ENCODE measurements at regions not wholly inside any gene's neighbourhood (a gene's known extent, or its start where the extent isn't known, plus 50 kb on each side); places are given as distances from the start of the nearest gene placed in this dataset.

GRCh38 chr4:31647786-31648185 lies 927.6 kb downstream of the PCDH7 start:
- DNase-seq (ENCODE audit: extremely low read depth, low read depth) = no peak
- no peak overlapping the region for H3K4me3 ChIP-seq (replicated peaks; ENCODE audit: low read depth, low read length)
- no peak for TF ChIP-seq CTCF (IDR thresholded peaks at IDR 0.05; ENCODE audit: low read depth, low read length, missing control alignments)

GRCh38 chr4:31649878-31650277 lies 929.7 kb downstream of the PCDH7 start:
- DNase-seq (ENCODE audit: extremely low read depth, low read depth) = no peak
- H3K4me3 ChIP-seq (replicated peaks; ENCODE audit: low read depth, low read length) = no peak overlapping the region
- TF ChIP-seq CTCF (IDR thresholded peaks at IDR 0.05; ENCODE audit: low read depth, low read length, missing control alignments) = no peak

GRCh38 chr4:31651541-31651940 lies 931.4 kb downstream of the PCDH7 start:
- no peak for TF ChIP-seq CTCF (IDR thresholded peaks at IDR 0.05; ENCODE audit: low read depth, low read length, missing control alignments)
- no peak for DNase-seq (ENCODE audit: extremely low read depth, low read depth)

GRCh38 chr4:31655328-31655727 lies 935.2 kb downstream of the PCDH7 start:
- no peak for TF ChIP-seq CTCF (IDR thresholded peaks at IDR 0.05; ENCODE audit: low read depth, low read length, missing control alignments)
- no peak overlapping the region for H3K4me3 ChIP-seq (replicated peaks; ENCODE audit: low read depth, low read length)
- DNase-seq (ENCODE audit: extremely low read depth, low read depth) = no peak

More at GRCh38 chr4:31651541-31651940, 931.4 kb downstream of the PCDH7 start:
- H3K4me3 ChIP-seq (replicated peaks; ENCODE audit: low read depth, low read length) = no peak overlapping the region

GRCh38 chr4:31657859-31658570 lies 937.8 kb downstream of the PCDH7 start:
- TF ChIP-seq CTCF (IDR thresholded peaks at IDR 0.05; ENCODE audit: low read depth, low read length, missing control alignments) = no peak
- DNase-seq (ENCODE audit: extremely low read depth, low read depth) = no peak
- H3K4me3 ChIP-seq (replicated peaks; ENCODE audit: low read depth, low read length) = no peak overlapping the region

GRCh38 chr4:31660916-31661315 lies 940.7 kb downstream of the PCDH7 start:
- no peak overlapping the region for H3K4me3 ChIP-seq (replicated peaks; ENCODE audit: low read depth, low read length)
- no peak for DNase-seq (ENCODE audit: extremely low read depth, low read depth)
- no peak for TF ChIP-seq CTCF (IDR thresholded peaks at IDR 0.05; ENCODE audit: low read depth, low read length, missing control alignments)

- DNase-seq (ENCODE audit: extremely low read depth, low read depth) = no peak
- no peak overlapping the region for H3K4me3 ChIP-seq (replicated peaks; ENCODE audit: low read depth, low read length)
- no peak for TF ChIP-seq CTCF (IDR thresholded peaks at IDR 0.05; ENCODE audit: low read depth, low read length, missing control alignments)
Observed at GRCh38 chr4:31662951-31663350, 942.8 kb downstream of the PCDH7 start.

All from HFF-Myc (cell line).